ENCODE measurements at regions not wholly inside any gene's neighbourhood (a gene's known extent, or its start where the extent isn't known, plus 50 kb on each side); places are given as distances from the start of the nearest gene placed in this dataset.
A peak's percentile ranks its signal among the peaks of the same experiment; 100 is the strongest.

DNA sequence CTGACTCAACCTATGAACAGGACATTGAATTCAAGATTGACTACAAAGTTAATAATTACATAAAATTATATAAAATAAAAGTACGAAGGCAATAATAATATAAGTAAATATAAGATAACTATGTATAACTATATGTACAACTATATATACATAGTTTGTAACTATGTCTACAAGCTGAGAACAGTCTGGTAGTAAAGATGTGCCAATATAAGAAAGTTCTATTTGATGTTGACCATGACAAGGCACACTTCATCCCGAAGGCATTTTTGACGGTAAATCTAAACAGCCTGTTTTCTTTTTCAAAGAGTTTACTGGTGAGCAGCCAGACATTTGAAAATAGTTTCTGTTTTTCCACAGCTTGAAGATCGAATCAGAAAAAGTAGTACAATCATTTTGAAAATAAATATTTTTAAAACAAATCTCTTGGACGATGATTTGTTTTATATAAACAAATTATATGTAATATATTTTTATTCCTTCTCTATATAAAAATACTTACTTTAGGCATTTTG lies 112.9 kb downstream of the CEP44 start:
- Histone ChIP-seq H3K9ac (no peak overlapping the region), H4K20me1 (ENCODE audit: insufficient read depth) (no peaks in the 10 kb centered on the region), H3K27ac (no peak overlapping the region), H2AFZ (no peak overlapping the region), H3K79me2 (ENCODE audit: insufficient read depth) (no peaks in the 10 kb centered on the region), H3F3A (ENCODE audit: insufficient read depth) (peaks cover 13% of the 10 kb centered on the region), H3K4me2 (ENCODE audit: unreplicated experiment) (no peak overlapping the region), H3K9me3 (ENCODE audit: low read depth) (no peaks in the 10 kb centered on the region), H3K9me2 (ENCODE audit: insufficient read depth) (no peaks in the 10 kb centered on the region), H3K4me3 (no peak overlapping the region), H3K27me3 (replicated peaks; ENCODE audit: insufficient read depth) (peaks cover 10% of the 10 kb centered on the region; the same call in 1 of the 2 replicates), H3K36me3 (ENCODE audit: low read depth) (no peaks in the 10 kb centered on the region), H3K4me1 (ENCODE audit: insufficient read depth) (peaks cover 14% of the 10 kb centered on the region)
- in situ Hi-C loops (cut with MboI): no loop called here
- WGBS, 2 experiments (ENCODE audit: low coverage in 1 of 2, low lambda C conversion rate in 2 of 2, missing lambda C conversion rate in 2 of 2): 52 to 57% methylated on average over 5 of the region's 5 CpGs
- TF ChIP-seq EZH2 (IDR thresholded peaks at IDR 0.05; ENCODE audit: insufficient read depth, poor library complexity, severe bottlenecking): no peak
- no peak for TF ChIP-seq EZH2phosphoT487 (IDR thresholded peaks at IDR 0.05; ENCODE audit: insufficient read depth, low read depth)
- no peak for DNase-seq

DNA sequence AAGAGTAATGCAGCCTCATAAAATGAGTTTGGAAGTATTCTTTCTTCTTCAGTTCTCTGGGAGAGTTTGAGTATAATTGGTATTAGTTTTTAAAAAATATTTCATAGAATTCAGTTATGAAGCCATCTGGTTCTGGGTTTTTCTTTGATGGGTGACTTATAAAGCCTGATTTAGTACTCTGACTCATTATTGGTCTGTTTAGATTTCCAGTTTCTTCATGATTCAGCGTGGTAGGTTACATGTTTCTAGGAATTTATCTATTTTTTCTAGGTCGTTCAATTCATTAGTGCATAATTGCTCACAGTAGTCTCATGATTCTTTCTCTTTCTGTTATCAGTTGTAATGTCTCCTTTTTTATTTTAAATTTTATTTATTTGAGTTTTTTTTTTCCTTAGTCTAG lies 111.2 kb downstream of the CEP44 start:
- Histone ChIP-seq H3K9ac (no peak overlapping the region), H3K4me2 (ENCODE audit: unreplicated experiment) (peak overlapping the region; percentile 29), H3K9me2 (ENCODE audit: insufficient read depth) (no peaks in the 10 kb centered on the region), H3K4me1 (ENCODE audit: insufficient read depth) (peaks cover 14% of the 10 kb centered on the region), H4K20me1 (ENCODE audit: insufficient read depth) (no peaks in the 10 kb centered on the region), H3K4me3 (peak overlapping the region; percentile 32; the same call in 1 of the 2 replicates), H3F3A (ENCODE audit: insufficient read depth) (peaks cover 13% of the 10 kb centered on the region), H3K9me3 (ENCODE audit: low read depth) (no peaks in the 10 kb centered on the region), H3K36me3 (ENCODE audit: low read depth) (no peaks in the 10 kb centered on the region), H3K27ac (no peak overlapping the region), H2AFZ (no peak overlapping the region), H3K79me2 (ENCODE audit: insufficient read depth) (no peaks in the 10 kb centered on the region), H3K27me3 (replicated peaks; ENCODE audit: insufficient read depth) (peaks cover 10% of the 10 kb centered on the region; the same call in 1 of the 2 replicates)
- 0 to 3% methylated on average over 2 of the region's 2 CpGs for WGBS, 2 experiments (ENCODE audit: low coverage in 1 of 2, low lambda C conversion rate in 2 of 2, missing lambda C conversion rate in 2 of 2)
- no peak for TF ChIP-seq EZH2 (IDR thresholded peaks at IDR 0.05; ENCODE audit: insufficient read depth, poor library complexity, severe bottlenecking)
- TF ChIP-seq EZH2phosphoT487 (IDR thresholded peaks at IDR 0.05; ENCODE audit: insufficient read depth, low read depth): 0 out of 2 replicates have a peak, but pooled peaks have one; percentile 40
- in situ Hi-C loops (cut with MboI): no loop called here
- peak; percentile 73 for DNase-seq

DNA sequence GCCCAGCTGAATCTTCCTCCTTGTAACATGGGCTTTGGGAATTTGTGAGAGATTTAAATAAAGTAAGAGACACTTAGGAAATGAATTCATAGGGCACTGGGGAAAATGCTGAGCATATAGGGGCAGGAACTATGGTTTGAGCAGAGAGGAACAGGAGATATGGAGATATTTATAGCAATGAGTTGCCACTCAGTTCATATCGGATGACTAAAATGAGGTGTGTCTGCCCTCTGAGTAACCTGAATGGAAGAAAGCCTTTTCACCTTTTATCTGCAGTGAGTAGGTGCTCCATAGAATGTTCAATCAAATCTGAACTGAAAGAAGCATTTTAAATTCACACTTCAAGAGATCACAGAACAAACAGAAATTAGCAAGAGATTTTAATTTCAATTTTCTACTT lies 105.7 kb downstream of the CEP44 start:
- Histone ChIP-seq H4K20me1 (ENCODE audit: insufficient read depth) (no peaks in the 10 kb centered on the region), H3K9me2 (ENCODE audit: insufficient read depth) (no peaks in the 10 kb centered on the region), H3K9ac (no peak overlapping the region), H3K4me1 (ENCODE audit: insufficient read depth) (peaks cover 2% of the 10 kb centered on the region; the same call in 1 of the 2 replicates), H3K9me3 (ENCODE audit: low read depth) (no peaks in the 10 kb centered on the region), H3F3A (ENCODE audit: insufficient read depth) (peaks cover 4% of the 10 kb centered on the region), H3K27me3 (replicated peaks; ENCODE audit: insufficient read depth) (0 out of 2 replicates have a peak, but pooled peaks cover 19% of the 10 kb centered on the region), H2AFZ (no peak overlapping the region), H3K36me3 (ENCODE audit: low read depth) (no peaks in the 10 kb centered on the region), H3K27ac (no peak overlapping the region), H3K4me3 (no peak overlapping the region), H3K4me2 (ENCODE audit: unreplicated experiment) (no peak overlapping the region), H3K79me2 (ENCODE audit: insufficient read depth) (no peaks in the 10 kb centered on the region)
- TF ChIP-seq EZH2phosphoT487 (IDR thresholded peaks at IDR 0.05; ENCODE audit: insufficient read depth, low read depth): no peak
- TF ChIP-seq EZH2 (IDR thresholded peaks at IDR 0.05; ENCODE audit: insufficient read depth, poor library complexity, severe bottlenecking): no peak
- 96 to 100% methylated on average over 1 of the region's 1 CpG for WGBS, 2 experiments (ENCODE audit: low coverage in 1 of 2, low lambda C conversion rate in 2 of 2, missing lambda C conversion rate in 2 of 2)
- DNase-seq: no peak
- in situ Hi-C loops (cut with MboI): loop anchor here (10.0 kb wide), 1 partner anchor 325 kb away; no protein-coding TSS in a partner anchor

DNA sequence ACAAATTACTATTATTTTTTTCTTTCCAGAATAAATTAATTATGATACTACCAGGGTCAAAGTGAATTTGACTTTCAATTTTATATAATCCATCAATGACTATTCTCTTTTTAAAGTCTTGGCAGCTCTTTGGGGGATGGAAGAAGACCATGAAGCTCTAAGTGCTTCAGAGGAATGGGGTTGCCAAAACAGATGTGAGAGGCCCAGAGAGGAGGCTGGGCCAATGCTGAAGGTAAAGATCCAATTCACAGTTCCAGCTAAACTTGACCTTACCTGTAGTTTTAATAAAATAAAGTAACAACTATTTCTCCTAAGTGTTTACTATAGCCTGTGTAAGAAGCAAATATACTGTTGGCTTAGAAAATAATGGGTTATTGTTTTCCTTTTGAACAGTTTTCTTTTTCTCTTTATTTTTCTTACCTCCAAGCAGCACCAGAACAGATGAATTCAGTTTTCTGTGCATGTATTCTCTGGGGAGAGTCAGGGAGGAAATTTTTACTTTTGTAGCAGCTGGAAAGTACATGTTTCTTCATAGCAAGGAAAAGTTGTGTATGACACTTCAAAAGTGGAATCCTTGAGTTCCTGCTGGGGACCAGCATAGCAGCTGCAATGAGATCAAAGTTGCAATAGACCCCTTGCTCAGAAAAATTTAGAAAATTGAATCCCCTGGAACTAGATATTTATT lies 104.9 kb downstream of the CEP44 start:
- no peaks in the 10 kb centered on the region for H3K4me1 ChIP-seq (ENCODE audit: insufficient read depth)
- 0 out of 2 replicates have a peak, but pooled peaks cover 17% of the 10 kb centered on the region for H3K27me3 ChIP-seq (replicated peaks; ENCODE audit: insufficient read depth)
- H3F3A ChIP-seq (ENCODE audit: insufficient read depth): no peaks in the 10 kb centered on the region
- no peaks in the 10 kb centered on the region for H3K36me3 ChIP-seq (ENCODE audit: low read depth)
- no peaks in the 10 kb centered on the region for H4K20me1 ChIP-seq (ENCODE audit: insufficient read depth)
- H2AFZ ChIP-seq: no peak overlapping the region
- no peak overlapping the region for H3K9ac ChIP-seq
- in situ Hi-C loops (cut with MboI): loop anchor here (10.0 kb wide), 1 partner anchor 326 kb away; no protein-coding TSS in a partner anchor
- no peaks in the 10 kb centered on the region for H3K9me3 ChIP-seq (ENCODE audit: low read depth)
- no peak overlapping the region for H3K27ac ChIP-seq
- no peak for DNase-seq
- no peak for TF ChIP-seq EZH2phosphoT487 (IDR thresholded peaks at IDR 0.05; ENCODE audit: insufficient read depth, low read depth)
- TF ChIP-seq EZH2 (IDR thresholded peaks at IDR 0.05; ENCODE audit: insufficient read depth, poor library complexity, severe bottlenecking): no peak
- no peak overlapping the region for H3K4me2 ChIP-seq (ENCODE audit: unreplicated experiment)
- no peaks in the 10 kb centered on the region for H3K9me2 ChIP-seq (ENCODE audit: insufficient read depth)
- no peak overlapping the region for H3K4me3 ChIP-seq
- no peaks in the 10 kb centered on the region for H3K79me2 ChIP-seq (ENCODE audit: insufficient read depth)
